Neural cell (in vitro differentiated cells): ENCODE measurements at regions not wholly inside any gene's neighbourhood (a gene's known extent, or its start where the extent isn't known, plus 50 kb on each side); places are given as distances from the start of the nearest gene placed in this dataset.

Experiments used
- H2AFZ ChIP-seq: fragments of 200-600, 300-800 bp; sonication (generic), shearing (Covaris generic); 2 replicates; pipeline ENCODE4 v1.6.0; 2014; ENCODE audit warnings: low read depth, mild to moderate bottlenecking, antibody characterized with exemption, low read length, moderate library complexity
- H3F3A ChIP-seq: fragments of 200-600 bp; shearing (Covaris generic); 2 replicates; pipeline ENCODE4 v1.6.1; 2016; ENCODE audit warnings: mild to moderate bottlenecking, moderate library complexity, mixed read lengths, antibody characterized with exemption, low read length; ENCODE audit not compliant: insufficient read depth, poor library complexity, severe bottlenecking
- H3K27ac ChIP-seq: fragments of 200-600, 300-800 bp; sonication (generic), shearing (Covaris generic); 2 replicates; pipeline ENCODE4 v1.5.1; 2014; ENCODE audit warnings: mild to moderate bottlenecking, low read length, moderate library complexity
- H3K27me3 ChIP-seq: fragments of 300-800, 200-600 bp; sonication (generic), shearing (Covaris generic); 2 replicates; pipeline ENCODE4 v1.6.0; 2014; ENCODE audit warnings: mild to moderate bottlenecking, low read depth, low read length, moderate library complexity; ENCODE audit not compliant: insufficient read depth
- H3K36me3 ChIP-seq: fragments of 300-800, 200-600 bp; sonication (generic), shearing (Covaris generic); 2 replicates; pipeline ENCODE4 v1.5.1; 2014; ENCODE audit warnings: mild to moderate bottlenecking, antibody characterized with exemption, low read length, moderate library complexity; ENCODE audit not compliant: insufficient read depth
- H3K4me2 ChIP-seq: fragments of 300-800, 200-600 bp; sonication (generic), shearing (Covaris generic); 2 replicates; pipeline ENCODE4 v1.6.0; 2014; ENCODE audit warnings: mild to moderate bottlenecking, low read length
- H3K4me3 ChIP-seq: fragments of 300-800, 200-600 bp; sonication (generic), shearing (Covaris generic); 2 replicates; pipeline ENCODE4 v1.5.1; 2014; ENCODE audit warnings: mild to moderate bottlenecking, low read length, moderate library complexity
- H3K79me2 ChIP-seq: fragments of 200-600 bp; shearing (Covaris generic); replicated peaks from 2 replicates; pipeline ENCODE4 v1.6.0; 2014; ENCODE audit warnings: mild to moderate bottlenecking, low read length, moderate library complexity; ENCODE audit not compliant: insufficient read depth
- H3K9ac ChIP-seq: fragments of 300-800, 200-600 bp; sonication (generic), shearing (Covaris generic); 2 replicates; pipeline ENCODE4 v1.6.1; 2016; ENCODE audit warnings: mild to moderate bottlenecking, low read length, mixed read lengths
- H3K9me2 ChIP-seq: fragments of 200-600 bp; shearing (Covaris generic); 2 replicates; pipeline ENCODE4 v1.6.1; 2016; ENCODE audit warnings: mild to moderate bottlenecking, low read length, mixed read lengths; ENCODE audit not compliant: insufficient read depth
- H3K9me3 ChIP-seq: fragments of 200-600, 300-800 bp; sonication (generic), shearing (Covaris generic); 2 replicates; pipeline ENCODE4 v1.6.1; 2016; ENCODE audit warnings: mild to moderate bottlenecking, mixed run types, low read length, moderate library complexity, mixed read lengths
- H4K20me1 ChIP-seq: fragments of 200-600 bp; shearing (Covaris generic); 2 replicates; pipeline ENCODE4 v1.6.1; 2016; ENCODE audit warnings: mild to moderate bottlenecking, mixed run types; ENCODE audit not compliant: insufficient read depth
- CTCF ChIP-seq: fragments of 450-650 bp; IDR thresholded peaks from 2 replicates; pipeline ENCODE4 v1.5.1; 2014; ENCODE audit warnings: antibody characterized with exemption, mild to moderate bottlenecking, moderate library complexity; ENCODE audit not compliant: poor library complexity, severe bottlenecking
- EP300 ChIP-seq: fragments of 450-650 bp; conservative IDR thresholded peaks from 2 replicates; pipeline ENCODE4 v1.6.1; 2014; ENCODE audit warnings: antibody characterized with exemption, mild to moderate bottlenecking, moderate library complexity; ENCODE audit not compliant: poor library complexity, severe bottlenecking
- EZH2 ChIP-seq: fragments of 200-600, 300-800 bp; shearing (Covaris generic), sonication (generic); IDR thresholded peaks from 2 replicates; pipeline ENCODE4 v1.6.1; 2014; ENCODE audit warnings: antibody characterized with exemption, low read length, borderline replicate concordance, mild to moderate bottlenecking; ENCODE audit not compliant: insufficient read depth, poor library complexity, severe bottlenecking
- MXI1 ChIP-seq: fragments of 450-650 bp; conservative IDR thresholded peaks from 2 replicates; pipeline ENCODE4 v1.6.1; 2014; ENCODE audit warnings: antibody characterized with exemption, mild to moderate bottlenecking; ENCODE audit not compliant: poor library complexity, severe bottlenecking
- POLR2AphosphoS5 ChIP-seq: IDR thresholded peaks from 2 replicates; pipeline ENCODE4 v1.6.1; 2012
- RAD21 ChIP-seq: fragments of 450-650 bp; conservative IDR thresholded peaks from 2 replicates; pipeline ENCODE4 v1.6.1; 2014; ENCODE audit warnings: antibody characterized with exemption, mild to moderate bottlenecking, moderate library complexity
- REST ChIP-seq: IDR thresholded peaks from 2 replicates; pipeline ENCODE4 v1.6.1; 2012; ENCODE audit warnings: borderline replicate concordance
- SMC3 ChIP-seq: fragments of 450-650 bp; conservative IDR thresholded peaks from 2 replicates; pipeline ENCODE4 v1.6.1; 2014; ENCODE audit warnings: antibody characterized with exemption, mild to moderate bottlenecking, moderate library complexity; ENCODE audit not compliant: poor library complexity
- TAF1 ChIP-seq: IDR thresholded peaks from 2 replicates; pipeline ENCODE4 v1.6.1; 2012; ENCODE audit warnings: low read depth

GRCh38 chr4:89531932-89532640 is 224.5 kb upstream of the GPRIN3 start:
- Histone ChIP-seq H3K27ac (no peak overlapping the region), H3K9ac (no peak overlapping the region), H3K4me2 (no peak overlapping the region), H3K9me3 (no peaks in the 10 kb centered on the region), H3F3A (no peaks in the 10 kb centered on the region), H3K4me3 (no peak overlapping the region), H2AFZ (no peak overlapping the region), H3K79me2 (no peaks in the 10 kb centered on the region), H3K36me3 (no peaks in the 10 kb centered on the region), H3K27me3 (no peaks in the 10 kb centered on the region), H3K9me2 (no peaks in the 10 kb centered on the region), H4K20me1 (no peaks in the 10 kb centered on the region)
- TF ChIP-seq POLR2AphosphoS5 (no peak), MXI1 (no peak), EZH2 (no peak), SMC3 (no peak), RAD21 (no peak), EP300 (peak; percentile 31)

- Histone ChIP-seq H3K4me2 (no peak overlapping the region), H4K20me1 (no peaks in the 10 kb centered on the region), H3K4me3 (no peak overlapping the region), H3F3A (no peaks in the 10 kb centered on the region), H2AFZ (no peak overlapping the region), H3K27ac (no peak overlapping the region), H3K9ac (no peak overlapping the region), H3K36me3 (no peaks in the 10 kb centered on the region), H3K27me3 (no peaks in the 10 kb centered on the region), H3K9me3 (no peaks in the 10 kb centered on the region), H3K79me2 (no peaks in the 10 kb centered on the region), H3K9me2 (no peaks in the 10 kb centered on the region)
- TF ChIP-seq RAD21 (no peak), TAF1 (no peak), SMC3 (no peak), MXI1 (no peak), CTCF (no peak), REST (no peak), EP300 (no peak), EZH2 (no peak), POLR2AphosphoS5 (no peak)
Measured at GRCh38 chr4:89528526-89529133, 221.0 kb upstream of the GPRIN3 start.
